Suprapubic skin (tissue), 4 donors: ENCODE measurements at regions not wholly inside any gene's neighbourhood (a gene's known extent, or its start where the extent isn't known, plus 50 kb on each side); places are given as distances from the start of the nearest gene placed in this dataset.

Experiments used
- DNase-seq, 2 donors: peaks; one replicate each; pipeline ENCODE4 v3.0.0-alpha.2; 2019; ENCODE audit warnings: low spot score in 2 of 2
- H3K27ac ChIP-seq: fragments of 200-600 bp; sonication (generic); one replicate; pipeline ENCODE4 v1.5.1; 2019
- H3K27me3 ChIP-seq: fragments of 200-600 bp; sonication (generic); one replicate; pipeline ENCODE4 v1.5.1; 2019
- H3K36me3 ChIP-seq: fragments of 200-600 bp; sonication (generic); one replicate; pipeline ENCODE4 v1.5.1; 2019
- H3K4me1 ChIP-seq: fragments of 200-600 bp; sonication (generic); one replicate; pipeline ENCODE4 v1.5.1; 2019
- H3K4me3 ChIP-seq: fragments of 200-600 bp; sonication (generic); one replicate; pipeline ENCODE4 v1.5.1; 2019; ENCODE audit warnings: mild to moderate bottlenecking
- H3K9me3 ChIP-seq: fragments of 200-600 bp; sonication (generic); one replicate; pipeline ENCODE4 v1.5.1; 2019
- EP300 ChIP-seq: sonication (generic); formaldehyde crosslinking; IDR thresholded peaks from one replicate; pipeline ENCODE4 v1.6.1; 2017; ENCODE audit warnings: antibody characterized with exemption
- POLR2A ChIP-seq, 2 donors: fragments of 450-650 bp; IDR thresholded peaks; one replicate each; pipeline ENCODE4 v1.6.1; 2017; ENCODE audit warnings: antibody characterized with exemption in 2 of 2, mild to moderate bottlenecking in 2 of 2, moderate library complexity in 2 of 2
- POLR2AphosphoS5 ChIP-seq, 3 donors: sonication (generic); formaldehyde crosslinking; IDR thresholded peaks; one replicate each; pipeline ENCODE4 v1.6.1; 2017; ENCODE audit warnings: antibody characterized with exemption in 3 of 3
- WGBS: methylation state at CpG from one replicate; pipeline ENCODE4 v1.1.5; 2018; 5-methylcytosine and 5-hydroxymethylcytosine counted together
- TF ChIP-seq, protein P1 (sequence below), 2 donors: fragments of 200-600 bp in 1 of 2; fragments of 450-650 bp in 1 of 2; sonication (generic) in 1 of 2; IDR thresholded peaks; one replicate each; pipeline ENCODE4 v1.5.1; 2016 to 2019; ENCODE audit warnings: antibody characterized with exemption in 2 of 2, mild to moderate bottlenecking in 1 of 2, moderate library complexity in 1 of 2

DNA sequence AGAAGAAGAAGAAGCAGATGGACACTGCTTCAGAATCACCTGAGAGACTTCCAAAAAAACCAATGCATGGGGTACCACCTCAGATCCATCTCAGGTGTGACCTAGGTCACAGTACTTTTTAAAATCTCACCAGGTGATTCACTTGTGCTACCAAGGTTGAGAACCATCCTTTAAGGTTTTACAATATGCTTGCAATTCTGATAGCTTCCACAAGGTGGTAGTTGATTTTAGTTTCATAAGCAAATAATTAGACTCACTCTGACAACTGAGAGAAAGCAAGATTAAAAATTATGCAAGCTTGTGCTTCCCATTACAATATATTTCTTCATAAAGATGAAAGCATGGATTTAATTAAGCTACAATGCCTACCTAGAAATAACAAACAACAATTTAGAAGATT, 355.1 kb downstream of the EN1 start:
- Histone ChIP-seq H3K27ac (no peak overlapping the region), H3K4me3 (no peak overlapping the region), H3K27me3 (no peaks in the 10 kb centered on the region), H3K9me3 (no peaks in the 10 kb centered on the region), H3K4me1 (peaks cover 8% of the 10 kb centered on the region), H3K36me3 (no peaks in the 10 kb centered on the region)
- no peak for TF ChIP-seq POLR2A (IDR thresholded peaks at IDR 0.05)
- no peak for TF ChIP-seq POLR2AphosphoS5 (IDR thresholded peaks at IDR 0.05)
- DNase-seq, result no peak

DNA sequence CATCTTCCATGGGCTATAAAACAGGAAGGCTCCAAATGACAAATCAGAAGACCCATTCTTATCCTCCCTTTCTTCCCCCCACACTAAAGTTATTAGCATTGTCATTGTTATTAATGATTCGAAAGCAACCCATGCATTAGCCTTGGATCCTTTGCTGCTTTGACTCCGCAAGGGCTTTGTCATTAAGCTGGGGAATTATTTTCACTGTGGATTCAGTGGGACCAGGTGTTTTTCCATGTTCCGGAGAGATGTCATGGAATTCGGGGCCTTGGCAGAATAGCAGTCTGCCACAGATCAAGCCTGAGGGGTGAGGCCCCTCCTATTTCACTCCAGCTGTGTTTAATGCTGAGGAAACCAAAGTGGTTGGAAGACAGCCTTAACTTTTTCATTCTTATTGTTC, 357.1 kb downstream of the EN1 start:
- Histone ChIP-seq H3K36me3 (no peaks in the 10 kb centered on the region), H3K27ac (no peak overlapping the region), H3K4me1 (peaks cover 4% of the 10 kb centered on the region), H3K27me3 (no peaks in the 10 kb centered on the region), H3K4me3 (no peak overlapping the region), H3K9me3 (no peaks in the 10 kb centered on the region)
- DNase-seq, result no peak
- TF ChIP-seq EP300 (no peak), POLR2A (IDR thresholded peaks at IDR 0.05) (no peak)
- TF ChIP-seq, protein P1, sequence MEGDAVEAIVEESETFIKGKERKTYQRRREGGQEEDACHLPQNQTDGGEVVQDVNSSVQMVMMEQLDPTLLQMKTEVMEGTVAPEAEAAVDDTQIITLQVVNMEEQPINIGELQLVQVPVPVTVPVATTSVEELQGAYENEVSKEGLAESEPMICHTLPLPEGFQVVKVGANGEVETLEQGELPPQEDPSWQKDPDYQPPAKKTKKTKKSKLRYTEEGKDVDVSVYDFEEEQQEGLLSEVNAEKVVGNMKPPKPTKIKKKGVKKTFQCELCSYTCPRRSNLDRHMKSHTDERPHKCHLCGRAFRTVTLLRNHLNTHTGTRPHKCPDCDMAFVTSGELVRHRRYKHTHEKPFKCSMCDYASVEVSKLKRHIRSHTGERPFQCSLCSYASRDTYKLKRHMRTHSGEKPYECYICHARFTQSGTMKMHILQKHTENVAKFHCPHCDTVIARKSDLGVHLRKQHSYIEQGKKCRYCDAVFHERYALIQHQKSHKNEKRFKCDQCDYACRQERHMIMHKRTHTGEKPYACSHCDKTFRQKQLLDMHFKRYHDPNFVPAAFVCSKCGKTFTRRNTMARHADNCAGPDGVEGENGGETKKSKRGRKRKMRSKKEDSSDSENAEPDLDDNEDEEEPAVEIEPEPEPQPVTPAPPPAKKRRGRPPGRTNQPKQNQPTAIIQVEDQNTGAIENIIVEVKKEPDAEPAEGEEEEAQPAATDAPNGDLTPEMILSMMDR (IDR thresholded peaks at IDR 0.05), result no peak
- WGBS, result 41% methylated on average over 4 of the region's 4 CpGs

DNA sequence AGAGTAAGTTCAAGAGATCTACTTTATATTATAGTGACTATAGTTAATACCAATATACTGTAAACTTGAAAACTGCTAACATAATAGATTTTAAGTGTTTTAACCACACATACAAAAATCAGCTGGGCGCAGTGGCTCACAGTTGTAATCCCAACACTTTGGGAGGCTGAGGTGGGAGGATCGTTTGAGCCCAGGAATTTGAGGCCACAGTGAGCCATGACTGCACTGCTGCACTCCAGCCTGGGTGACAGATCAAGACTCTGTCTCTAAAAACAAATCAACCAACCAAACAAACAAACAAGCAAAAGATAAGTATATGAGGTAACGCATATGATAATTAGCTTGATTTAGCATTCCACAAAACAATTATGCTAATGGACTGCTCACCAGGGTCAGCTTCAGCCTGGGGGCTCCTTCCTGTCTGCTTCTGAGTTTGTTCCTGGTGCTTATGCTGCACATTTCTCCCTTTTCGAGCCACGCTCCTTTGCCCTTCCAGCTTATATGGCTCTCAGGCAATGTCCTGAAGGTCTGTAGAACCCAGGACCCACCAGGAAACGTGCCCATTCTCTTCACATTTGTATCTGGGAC, 357.6 kb downstream of the EN1 start:
- DNase-seq, result no peak
- Histone ChIP-seq H3K27me3 (no peaks in the 10 kb centered on the region), H3K36me3 (no peaks in the 10 kb centered on the region), H3K9me3 (no peaks in the 10 kb centered on the region), H3K27ac (no peak overlapping the region), H3K4me3 (no peak overlapping the region), H3K4me1 (no peaks in the 10 kb centered on the region)
- WGBS, result 85% methylated on average over 6 of the region's 6 CpGs
- TF ChIP-seq EP300 (no peak), POLR2AphosphoS5 (IDR thresholded peaks at IDR 0.05) (no peak), POLR2A (IDR thresholded peaks at IDR 0.05) (no peak)
- TF ChIP-seq, protein P1 (IDR thresholded peaks at IDR 0.05), result no peak

DNA sequence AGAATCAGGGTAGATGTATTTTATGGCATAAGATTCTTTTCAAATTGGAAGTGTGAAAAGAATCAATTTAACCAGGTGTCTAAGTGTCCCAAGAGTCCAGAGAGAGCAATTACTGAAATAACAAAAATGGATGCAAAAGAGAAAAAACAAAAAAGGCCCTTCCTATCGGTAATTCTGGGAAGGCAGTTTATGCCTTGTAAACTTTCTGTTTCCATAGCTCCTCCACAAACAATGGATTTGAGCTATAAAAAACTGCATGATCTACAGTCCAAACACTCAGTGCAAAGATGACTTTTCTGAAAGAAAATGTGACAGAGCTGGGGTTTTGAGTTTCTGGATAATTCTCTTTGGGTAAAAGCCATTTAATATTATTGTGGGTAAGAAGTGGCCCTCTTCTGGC, 366.1 kb downstream of the EN1 start:
- no peaks in the 10 kb centered on the region for H3K9me3 ChIP-seq
- no peaks in the 10 kb centered on the region for H3K4me1 ChIP-seq
- H3K36me3 ChIP-seq, result no peaks in the 10 kb centered on the region
- WGBS, result 54% methylated on average over 1 of the region's 1 CpG
- H3K27me3 ChIP-seq, result no peaks in the 10 kb centered on the region
- no peak overlapping the region for H3K4me3 ChIP-seq
- no peak for DNase-seq
- no peak for TF ChIP-seq EP300
- TF ChIP-seq POLR2A (IDR thresholded peaks at IDR 0.05), result no peak
- TF ChIP-seq, protein P1 (IDR thresholded peaks at IDR 0.05), result no peak
- no peak for TF ChIP-seq POLR2AphosphoS5 (IDR thresholded peaks at IDR 0.05)
- no peak overlapping the region for H3K27ac ChIP-seq

DNA sequence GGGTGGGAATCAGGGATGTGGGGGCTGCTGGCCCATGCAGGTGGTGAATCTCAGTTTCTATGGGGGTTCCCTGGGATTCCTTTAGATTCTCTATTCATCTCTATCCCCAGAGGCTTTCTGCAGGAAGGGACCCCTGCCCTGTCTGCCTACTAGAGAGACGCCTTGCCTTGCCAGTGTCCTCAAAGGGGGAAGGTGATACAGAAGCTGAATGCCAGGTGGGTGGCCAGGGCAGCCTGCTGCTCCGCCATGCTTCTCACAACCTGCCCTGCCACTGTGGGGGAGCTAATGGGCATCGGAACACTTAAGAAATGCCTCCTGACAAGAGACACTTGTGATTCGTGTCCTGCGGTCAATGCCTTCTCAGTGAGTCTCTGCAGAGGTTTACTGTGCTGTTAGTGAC, 368.4 kb downstream of the EN1 start:
- no peaks in the 10 kb centered on the region for H3K4me1 ChIP-seq
- H3K36me3 ChIP-seq, result no peaks in the 10 kb centered on the region
- no peaks in the 10 kb centered on the region for H3K9me3 ChIP-seq
- no peaks in the 10 kb centered on the region for H3K27me3 ChIP-seq
- no peak overlapping the region for H3K4me3 ChIP-seq
- TF ChIP-seq, protein P1 (IDR thresholded peaks at IDR 0.05), result no peak
- TF ChIP-seq POLR2A (IDR thresholded peaks at IDR 0.05) (no peak), POLR2AphosphoS5 (IDR thresholded peaks at IDR 0.05) (no peak), EP300 (no peak)
- DNase-seq, result no peak
- WGBS, result 84% methylated on average over 5 of the region's 5 CpGs
- no peak overlapping the region for H3K27ac ChIP-seq
